GM21717 (cell line): ENCODE measurements at regions not wholly inside any gene's neighbourhood (a gene's known extent, or its start where the extent isn't known, plus 50 kb on each side); places are given as distances from the start of the nearest gene placed in this dataset.

Experiments
- ATAC-seq: cut with Tn5 transposase; IDR thresholded peaks from one replicate; pipeline ENCODE4 v1.9.1; 2021; ENCODE audit warnings: mild to moderate bottlenecking, moderate library complexity; ENCODE audit not compliant: unreplicated experiment

DNA sequence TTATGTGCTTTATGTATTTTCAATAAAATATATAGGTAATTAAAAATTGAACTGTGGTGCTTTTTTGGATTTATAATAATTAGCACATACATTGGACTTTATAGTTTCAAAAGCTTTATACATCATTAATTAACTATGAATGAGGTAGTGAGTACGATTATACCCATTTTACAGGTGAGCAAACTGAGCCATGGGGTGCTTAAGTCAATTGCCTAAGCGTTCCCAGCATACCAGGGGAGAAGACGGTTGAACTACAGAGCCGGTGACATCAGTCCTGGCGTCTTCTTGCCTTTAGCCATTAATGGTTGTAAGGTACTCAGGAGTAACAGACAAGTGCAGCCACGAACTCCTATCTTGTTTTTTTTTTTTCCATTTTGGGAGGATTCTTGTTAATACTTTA lies 172.8 kb downstream of the GATA3 start:
- no peak for ATAC-seq

GRCh38 chr10:8229153-8229552 lies 174.7 kb downstream of the GATA3 start:
- no peak for ATAC-seq

GRCh38 chr10:8230902-8231301 lies 176.4 kb downstream of the GATA3 start:
- ATAC-seq: no peak

- ATAC-seq: no peak
Measured at GRCh38 chr10:8233049-8233448, 178.6 kb downstream of the GATA3 start.

GRCh38 chr10:8233832-8234259 lies 179.4 kb downstream of the GATA3 start:
- ATAC-seq: no peak

DNA sequence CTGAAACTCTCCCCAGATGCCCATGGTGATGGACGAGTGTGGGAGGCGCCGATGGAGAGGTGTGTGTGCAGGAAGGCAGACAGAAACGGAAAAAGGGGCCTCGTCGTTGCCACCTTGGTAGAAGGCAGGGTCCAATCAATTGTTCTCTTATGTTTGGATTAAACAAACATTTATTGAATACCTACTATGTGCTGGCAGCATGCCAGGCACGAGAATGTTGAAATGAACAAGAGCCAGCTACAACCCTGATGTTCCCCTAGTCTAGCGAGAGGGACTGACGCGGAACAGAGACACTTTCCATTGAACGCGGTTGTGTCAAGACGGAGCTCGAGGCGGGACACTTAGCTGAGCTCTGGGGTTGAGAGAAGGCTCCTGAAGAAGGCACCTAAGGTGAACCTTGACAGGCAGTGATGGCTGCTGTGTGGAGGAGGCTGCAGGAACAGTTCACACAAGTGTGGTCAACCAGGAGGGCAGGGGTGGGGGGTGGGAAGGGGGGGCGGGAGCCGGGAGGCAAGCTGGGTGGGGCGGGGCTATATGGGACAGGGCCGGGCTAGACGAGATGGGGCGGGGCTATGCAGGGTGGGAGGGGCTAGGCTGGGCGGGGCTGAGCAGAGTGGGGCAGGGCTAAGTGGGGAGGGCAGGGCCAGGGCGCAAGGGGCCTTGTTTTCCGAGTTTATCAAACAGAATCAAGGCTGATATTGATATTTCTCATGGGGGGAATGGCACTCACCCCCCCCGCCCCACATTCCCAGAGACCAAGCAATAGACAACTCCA lies 181.0 kb downstream of the GATA3 start:
- no peak for ATAC-seq

GRCh38 chr10:8238986-8239385 lies 184.5 kb downstream of the GATA3 start:
- ATAC-seq: no peak

- no peak for ATAC-seq
Measured at GRCh38 chr10:8240861-8241260, 186.4 kb downstream of the GATA3 start.

GRCh38 chr10:8242295-8242872 lies 187.9 kb downstream of the GATA3 start:
- no peak for ATAC-seq

DNA sequence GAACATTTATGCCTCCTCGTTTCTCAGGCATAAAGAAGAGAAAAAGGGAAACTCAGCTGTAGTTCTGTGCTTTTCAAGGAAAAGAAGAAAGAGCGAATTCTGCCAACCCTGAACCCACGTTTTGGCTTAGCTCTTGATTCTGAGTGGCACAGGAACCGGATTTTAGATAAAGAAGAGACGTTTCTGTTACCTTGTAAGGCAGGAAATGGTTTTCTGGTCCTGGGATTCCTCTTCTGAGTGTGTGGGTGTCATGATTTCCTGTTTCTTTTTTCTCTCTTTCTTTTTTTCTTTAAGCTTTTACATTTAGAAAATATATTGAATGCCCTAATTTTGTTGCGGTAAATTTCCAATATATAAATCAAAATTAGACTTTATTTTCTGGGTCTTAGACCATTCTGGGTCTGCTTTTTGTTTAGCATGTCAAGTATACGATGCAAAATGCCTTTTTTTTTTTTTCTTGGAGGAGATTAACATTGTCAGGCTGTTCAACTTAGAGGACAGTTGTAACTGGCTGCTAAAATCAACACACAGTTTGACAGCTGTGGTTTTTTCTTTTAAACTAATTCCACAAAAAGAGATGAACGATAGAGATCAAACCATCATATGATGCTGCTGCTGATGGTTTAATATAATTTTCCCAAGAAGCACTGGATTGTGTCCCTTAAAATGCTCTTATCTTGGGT lies 190.8 kb downstream of the GATA3 start:
- no peak for ATAC-seq

- ATAC-seq: no peak
Measured at GRCh38 chr10:8245814-8246142, 191.3 kb downstream of the GATA3 start.

DNA sequence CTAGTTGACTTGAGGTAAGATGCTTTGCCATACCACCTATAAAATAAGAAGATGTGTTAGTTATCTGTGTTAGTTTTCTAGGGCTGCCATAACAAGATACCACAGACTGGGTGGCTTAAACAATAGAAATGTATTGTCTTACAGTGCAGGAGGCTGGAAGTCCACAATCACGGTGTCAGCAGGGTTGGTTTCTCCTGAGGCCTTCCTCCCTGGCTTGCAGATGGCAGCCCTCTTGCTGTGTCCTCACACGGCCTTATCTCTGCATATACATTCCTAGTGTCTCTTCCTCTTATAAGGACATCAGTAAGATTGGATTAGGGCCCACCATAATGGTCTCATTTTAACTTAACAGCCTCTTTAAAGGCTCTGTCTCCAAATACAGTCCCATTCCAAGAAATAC lies 192.1 kb downstream of the GATA3 start:
- ATAC-seq: no peak

GRCh38 chr10:8247191-8247590 lies 192.7 kb downstream of the GATA3 start:
- ATAC-seq: no peak

GRCh38 chr10:8248868-8249267 lies 194.4 kb downstream of the GATA3 start:
- ATAC-seq: no peak

DNA sequence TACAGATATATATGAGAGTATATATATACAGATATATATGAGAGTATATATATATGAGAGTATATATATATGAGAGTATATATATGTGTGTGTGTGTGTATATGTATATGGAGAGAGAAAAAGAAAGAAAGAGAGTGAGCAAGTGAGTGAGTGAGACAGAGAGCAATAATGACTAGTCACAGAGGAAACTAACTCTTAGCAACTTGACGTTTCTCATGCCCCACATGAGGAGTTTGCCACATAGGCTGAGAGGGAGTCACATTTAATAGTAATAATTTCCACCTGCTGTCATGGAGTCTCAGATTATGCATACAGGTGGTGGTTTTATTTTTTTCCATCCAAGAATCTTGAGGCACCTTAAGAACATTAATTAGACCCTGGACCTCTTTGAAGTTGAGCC lies 199.9 kb downstream of the GATA3 start:
- no peak for ATAC-seq

DNA sequence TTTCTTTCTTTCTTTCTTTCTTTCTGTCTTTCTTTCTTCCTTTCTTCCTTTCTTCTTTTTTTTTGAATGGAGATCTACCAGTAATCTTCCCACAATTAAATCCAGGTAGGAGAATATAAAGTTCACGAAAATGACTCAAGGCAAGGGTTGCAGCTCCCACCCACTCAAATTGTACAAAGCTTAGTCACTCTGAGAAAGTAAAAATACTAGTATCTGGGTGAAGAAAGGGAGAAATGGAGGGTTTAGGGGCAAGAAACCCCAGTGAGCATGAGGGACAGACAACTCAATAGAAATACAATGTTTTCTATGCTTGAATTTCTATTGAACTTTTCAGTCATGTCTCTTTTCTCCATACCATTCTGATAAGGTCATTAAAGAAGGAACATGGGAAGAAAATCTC lies 200.8 kb downstream of the GATA3 start:
- no peak for ATAC-seq

- no peak for ATAC-seq
Measured at GRCh38 chr10:8260645-8261044, 206.2 kb downstream of the GATA3 start.

DNA sequence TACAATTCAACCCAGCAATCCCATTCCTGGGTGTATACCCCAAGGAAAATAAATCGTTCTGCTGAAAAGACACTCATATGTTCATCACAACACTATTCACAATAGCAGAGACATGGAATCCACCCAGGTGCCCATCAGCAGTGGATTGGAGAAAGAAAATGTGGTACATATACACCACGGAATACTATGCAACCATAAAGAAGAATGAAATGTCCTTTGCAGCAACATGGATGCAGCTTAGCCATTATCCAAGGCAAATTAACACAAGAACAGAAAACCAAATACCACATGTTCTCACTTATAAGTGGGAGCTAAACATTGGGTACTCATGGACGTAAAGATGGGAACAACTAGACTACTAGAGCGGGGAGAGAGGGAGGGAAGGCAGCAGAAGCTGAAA lies 207.8 kb downstream of the GATA3 start:
- ATAC-seq: no peak

- no peak for ATAC-seq
Measured at GRCh38 chr10:8269976-8270375, 215.5 kb downstream of the GATA3 start.

GRCh38 chr10:8272794-8273425 lies 218.4 kb downstream of the GATA3 start:
- no peak for ATAC-seq

GRCh38 chr10:8273749-8274148 lies 219.3 kb downstream of the GATA3 start:
- no peak for ATAC-seq

DNA sequence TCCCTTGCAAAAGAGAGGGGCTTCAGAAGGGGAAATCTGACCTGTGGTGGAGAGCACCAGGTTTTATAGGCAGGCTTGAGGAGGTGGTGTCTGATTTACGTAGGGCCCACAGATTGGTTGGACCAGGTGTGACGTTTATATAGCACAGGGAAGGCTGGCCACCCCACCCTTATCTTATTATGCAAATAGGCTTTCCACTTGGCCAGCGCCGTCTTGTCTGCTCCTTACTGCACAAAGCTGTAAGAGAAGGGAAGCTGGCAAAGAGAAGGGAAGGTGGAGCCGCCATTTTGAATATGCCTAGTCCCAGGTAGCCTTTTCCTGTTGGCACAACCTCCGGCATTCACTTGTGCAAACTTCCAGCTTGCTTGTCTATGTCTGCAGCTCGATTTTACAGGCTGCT lies 221.4 kb downstream of the GATA3 start:
- ATAC-seq: no peak
